GM12892 (cell line): ENCODE measurements at regions not wholly inside any gene's neighbourhood (a gene's known extent, or its start where the extent isn't known, plus 50 kb on each side); places are given as distances from the start of the nearest gene placed in this dataset.

Source experiments
- DNase-seq: peaks from one replicate; pipeline ENCODE4 v3.0.0; 2011; ENCODE audit not compliant: insufficient read length
- FAIRE-seq: peaks from 2 replicates; lab custom pipeline; 2011; peaks lifted over from hg19 to GRCh38; lab: Jason Lieb, UNC
- POLR2A ChIP-seq: IDR thresholded peaks from 2 replicates; pipeline ENCODE4 v1.6.1; 2011; ENCODE audit warnings: low read depth, low read length, control low read depth
- POLR2AphosphoS5 ChIP-seq: IDR thresholded peaks from 2 replicates; pipeline ENCODE4 v1.6.1; 2011; ENCODE audit warnings: low read depth, low read length, control low read depth
- TAF1 ChIP-seq: IDR thresholded peaks from 2 replicates; pipeline ENCODE4 v1.6.1; 2011; ENCODE audit warnings: low read depth, mild to moderate bottlenecking, control low read depth, low read length, borderline replicate concordance

GRCh38 chr4:155497306-155497705 is 120.5 kb upstream of the MAP9 start:
- TF ChIP-seq POLR2AphosphoS5 (no peak), TAF1 (no peak), POLR2A (no peak)
- FAIRE-seq (no peak), DNase-seq (no peak)

DNA sequence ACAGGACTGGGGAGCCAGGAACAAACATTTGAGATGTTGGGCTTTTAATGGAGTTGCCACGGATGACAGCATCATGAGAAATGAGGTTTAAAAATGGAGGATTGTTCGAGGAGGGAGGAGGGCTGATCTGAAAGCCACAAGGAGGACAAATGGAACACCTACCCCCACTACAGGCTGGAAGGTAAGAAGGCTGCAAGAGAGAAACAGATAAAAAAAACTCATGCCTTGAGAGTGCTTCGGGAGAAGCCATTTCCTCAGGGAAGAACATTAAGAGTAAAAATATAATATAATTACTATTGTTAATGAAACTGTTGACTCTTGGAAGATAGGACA is 119.5 kb upstream of the MAP9 start:
- no peak for DNase-seq
- no peak for FAIRE-seq
- TF ChIP-seq POLR2AphosphoS5 = no peak
- no peak for TF ChIP-seq TAF1
- no peak for TF ChIP-seq POLR2A

DNA sequence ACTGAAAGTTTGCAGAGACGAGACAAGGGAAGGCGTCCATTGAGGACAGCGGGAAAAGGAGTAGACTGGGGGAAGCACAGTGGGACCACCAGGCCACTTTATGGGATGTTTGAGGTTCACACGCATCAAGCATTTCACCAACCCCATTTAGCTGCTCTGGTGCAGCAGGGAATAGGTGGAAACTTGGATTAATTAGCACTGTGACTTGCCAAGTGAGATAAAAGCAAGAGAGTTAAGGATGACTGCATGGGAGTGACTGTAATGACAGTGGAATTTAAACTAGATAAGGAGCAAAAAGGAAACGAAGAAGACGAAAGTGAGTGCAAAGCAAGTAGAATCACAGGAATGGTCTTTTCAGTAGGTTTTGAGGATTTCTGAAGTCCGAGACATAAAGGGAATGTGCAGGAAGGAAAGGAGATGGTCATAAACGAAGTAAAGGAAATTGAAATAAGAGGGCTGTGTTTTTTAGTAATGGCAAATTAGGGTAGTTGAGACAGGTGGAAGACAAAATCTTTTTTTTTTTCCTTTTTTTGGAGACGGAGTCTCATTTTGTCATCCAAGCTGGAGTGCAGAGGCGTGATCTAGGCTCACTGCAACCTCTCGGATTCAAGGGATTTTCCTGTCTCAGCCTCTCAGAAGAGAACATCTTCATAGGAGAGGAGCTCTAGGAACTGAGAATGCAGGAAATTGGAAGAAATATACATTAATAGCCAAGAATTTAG is 119.0 kb upstream of the MAP9 start:
- DNase-seq (no peak), FAIRE-seq (no peak)
- TF ChIP-seq TAF1 (no peak), POLR2AphosphoS5 (no peak), POLR2A (no peak)

DNA sequence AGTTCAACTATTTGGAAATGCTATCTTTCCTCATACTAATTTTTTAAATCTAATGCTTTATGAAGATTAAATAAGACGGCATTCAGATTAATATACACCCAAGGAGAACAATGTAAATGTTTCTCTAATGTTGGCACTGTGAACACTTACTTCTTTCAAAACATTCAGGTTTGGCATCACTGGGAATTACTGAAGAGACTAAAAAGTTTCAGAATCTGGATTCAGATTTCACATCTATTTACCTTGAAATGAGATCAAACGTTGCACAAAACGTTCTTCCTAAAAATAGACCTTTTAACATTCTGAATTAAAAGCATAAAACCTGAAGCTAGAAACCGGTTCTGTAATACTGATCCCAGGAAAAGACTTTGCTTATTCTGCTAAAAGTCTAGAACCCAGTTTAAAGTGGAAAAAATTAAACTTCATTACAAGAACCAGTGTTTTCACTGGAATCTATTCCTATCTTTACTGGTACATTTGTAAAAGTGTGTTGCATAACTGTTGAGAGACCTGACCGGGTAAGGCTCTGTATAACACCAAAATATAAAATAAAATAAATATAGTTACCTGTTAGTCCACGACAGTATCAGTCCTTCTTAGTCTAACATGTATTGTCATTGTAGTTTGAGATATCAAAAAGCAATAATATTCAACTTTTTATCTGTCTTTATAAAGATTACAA is 117.4 kb upstream of the MAP9 start:
- DNase-seq = no peak
- no peak for TF ChIP-seq POLR2A
- FAIRE-seq = no peak

DNA sequence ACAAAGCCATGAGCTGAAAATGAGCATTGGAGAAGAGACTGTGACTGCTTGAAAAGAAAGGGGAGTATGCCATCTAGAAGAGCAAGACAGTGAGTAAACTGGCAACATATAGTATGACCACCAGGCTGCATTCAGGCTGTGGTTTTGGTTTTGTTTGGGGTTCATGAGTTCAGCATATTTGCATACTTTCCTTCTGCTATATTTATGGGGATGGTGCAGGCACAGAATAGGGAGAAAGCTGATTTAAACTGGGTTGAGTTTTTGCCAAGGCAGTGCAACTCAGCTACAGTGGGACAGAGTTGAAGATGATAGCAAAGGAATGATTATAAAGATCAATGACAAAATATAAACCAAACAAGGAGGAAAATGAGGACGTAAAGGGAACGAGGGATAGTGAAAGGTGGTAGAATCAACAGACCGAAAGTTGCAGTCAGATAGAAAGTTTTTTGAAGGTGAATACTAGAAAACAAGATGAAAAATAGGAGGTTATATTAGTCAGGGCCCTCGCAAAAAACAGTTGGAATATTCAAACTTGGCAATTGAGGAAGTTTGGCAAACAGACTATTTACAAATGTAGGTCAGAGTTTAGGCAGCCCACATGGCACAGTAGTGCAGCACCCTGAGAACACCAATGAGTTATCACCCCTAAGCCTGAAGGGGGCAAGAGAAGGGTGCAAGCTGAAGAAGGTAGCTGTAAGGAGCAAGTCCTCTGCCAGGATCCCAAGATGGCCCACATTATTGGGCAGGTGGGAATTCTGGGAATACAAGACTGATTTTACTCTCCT is 114.8 kb upstream of the MAP9 start:
- FAIRE-seq (peak; percentile 83), DNase-seq (peak; percentile 5)
- no peak for TF ChIP-seq TAF1
- TF ChIP-seq POLR2AphosphoS5 = no peak
- TF ChIP-seq POLR2A = no peak

GRCh38 chr4:155489271-155489670 is 112.5 kb upstream of the MAP9 start:
- no peak for FAIRE-seq
- TF ChIP-seq POLR2A = no peak
- no peak for TF ChIP-seq TAF1
- TF ChIP-seq POLR2AphosphoS5 = no peak
- DNase-seq = no peak

DNA sequence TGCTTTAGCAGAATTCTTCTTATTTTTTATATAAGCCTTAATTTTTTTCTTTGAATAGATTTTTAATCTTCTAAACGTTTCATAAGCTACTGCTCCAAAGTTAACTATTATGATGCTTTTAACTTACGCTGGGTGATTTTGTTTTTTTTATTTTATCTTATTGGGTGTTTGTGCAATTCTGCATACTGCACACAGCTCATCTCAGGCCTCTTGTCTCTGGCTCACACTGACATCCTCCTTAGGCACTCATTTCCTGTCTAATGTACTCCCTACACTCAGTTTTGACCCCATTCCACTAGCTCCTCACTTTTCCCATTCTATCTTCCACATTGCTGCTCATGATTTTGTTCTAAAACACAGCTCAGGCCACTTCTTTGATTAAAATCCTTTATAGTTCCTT is 111.9 kb upstream of the MAP9 start:
- no peak for TF ChIP-seq TAF1
- no peak for TF ChIP-seq POLR2A
- TF ChIP-seq POLR2AphosphoS5 = no peak
- no peak for FAIRE-seq
- no peak for DNase-seq

GRCh38 chr4:155487210-155487609 is 110.4 kb upstream of the MAP9 start:
- DNase-seq (no peak), FAIRE-seq (no peak)
- TF ChIP-seq TAF1 (no peak), POLR2AphosphoS5 (no peak), POLR2A (no peak)

DNA sequence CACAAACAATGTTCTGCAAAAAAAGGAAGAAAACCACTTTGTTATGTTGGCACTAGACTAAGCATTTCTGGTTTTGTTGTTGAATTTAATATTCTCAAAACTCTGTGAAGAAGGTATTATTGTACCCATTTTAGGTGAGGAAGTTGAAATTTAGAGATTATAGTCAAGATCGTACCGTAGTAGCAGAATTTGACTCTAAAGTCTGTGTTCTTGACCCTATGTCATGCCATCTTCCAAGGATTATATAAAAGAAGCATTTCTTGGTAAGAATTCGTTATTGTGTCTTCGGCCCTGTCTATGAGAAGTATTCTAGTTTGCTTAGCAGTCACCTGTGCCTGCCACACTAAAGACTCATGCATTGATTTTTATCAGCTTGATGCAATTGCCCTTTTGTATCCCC is 104.4 kb upstream of the MAP9 start:
- DNase-seq = no peak
- no peak for TF ChIP-seq TAF1
- no peak for TF ChIP-seq POLR2A
- no peak for TF ChIP-seq POLR2AphosphoS5
- FAIRE-seq = no peak

GRCh38 chr4:155479835-155480234 is 103.1 kb upstream of the MAP9 start:
- no peak for TF ChIP-seq TAF1
- TF ChIP-seq POLR2AphosphoS5 = no peak
- TF ChIP-seq POLR2A = no peak
- FAIRE-seq (no peak), DNase-seq (no peak)

- no peak for TF ChIP-seq POLR2A
- no peak for TF ChIP-seq TAF1
- TF ChIP-seq POLR2AphosphoS5 = no peak
- no peak for FAIRE-seq
- no peak for DNase-seq
Measured at GRCh38 chr4:155478336-155478835, 101.6 kb upstream of the MAP9 start.

GRCh38 chr4:155474758-155475157 is 98.0 kb upstream of the MAP9 start:
- no peak for DNase-seq
- no peak for FAIRE-seq
- TF ChIP-seq TAF1 (no peak), POLR2A (no peak), POLR2AphosphoS5 (no peak)

GRCh38 chr4:155473420-155474095 is 96.8 kb upstream of the MAP9 start:
- FAIRE-seq = no peak
- DNase-seq = no peak
- TF ChIP-seq TAF1 (no peak), POLR2AphosphoS5 (no peak), POLR2A (no peak)
